Gastrocnemius medialis (tissue), 4 donors: ENCODE measurements at regions not wholly inside any gene's neighbourhood (a gene's known extent, or its start where the extent isn't known, plus 50 kb on each side); places are given as distances from the start of the nearest gene placed in this dataset.

Experiments used
- POLR2A ChIP-seq, 2 donors: fragments of 450-650 bp; IDR thresholded peaks; one replicate each; pipeline ENCODE4 v1.6.1; 2017; ENCODE audit warnings: antibody characterized with exemption in 2 of 2, mild to moderate bottlenecking in 2 of 2, moderate library complexity in 2 of 2
- TF ChIP-seq, protein P1 (sequence below), 5 experiments: fragments of 450-650 bp in 3 of 5; fragments of 200-600 bp in 2 of 5; sonication (generic) in 2 of 5; IDR thresholded peaks in 4 of 5; conservative IDR thresholded peaks in 1 of 5; 1 replicate in 4 of 5; 2 replicates in 1 of 5; pipeline ENCODE4 v1.5.1; 2016 to 2019; ENCODE audit warnings: antibody characterized with exemption in 5 of 5, mild to moderate bottlenecking in 3 of 5, moderate library complexity in 3 of 5

DNA sequence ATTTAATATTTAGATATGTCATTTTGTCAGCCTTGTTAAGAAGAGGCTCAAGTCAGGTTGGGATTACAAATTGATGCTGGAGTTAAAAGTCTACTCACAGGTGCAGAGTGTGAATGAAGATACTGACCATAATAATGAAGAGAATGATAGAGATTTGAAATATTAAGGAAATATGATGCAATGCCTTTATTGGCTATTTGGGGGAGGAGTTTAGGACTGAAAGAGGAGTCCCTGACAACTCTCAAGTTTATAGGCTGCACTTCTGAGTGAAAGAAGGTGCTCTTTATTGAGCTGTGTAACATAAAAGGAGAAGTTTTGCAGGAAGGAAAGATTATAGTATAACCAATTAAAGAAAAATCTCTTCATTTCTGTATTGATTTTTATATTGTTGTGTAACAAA is 827.7 kb upstream of the PCDH9 start:
- TF ChIP-seq, protein P1, sequence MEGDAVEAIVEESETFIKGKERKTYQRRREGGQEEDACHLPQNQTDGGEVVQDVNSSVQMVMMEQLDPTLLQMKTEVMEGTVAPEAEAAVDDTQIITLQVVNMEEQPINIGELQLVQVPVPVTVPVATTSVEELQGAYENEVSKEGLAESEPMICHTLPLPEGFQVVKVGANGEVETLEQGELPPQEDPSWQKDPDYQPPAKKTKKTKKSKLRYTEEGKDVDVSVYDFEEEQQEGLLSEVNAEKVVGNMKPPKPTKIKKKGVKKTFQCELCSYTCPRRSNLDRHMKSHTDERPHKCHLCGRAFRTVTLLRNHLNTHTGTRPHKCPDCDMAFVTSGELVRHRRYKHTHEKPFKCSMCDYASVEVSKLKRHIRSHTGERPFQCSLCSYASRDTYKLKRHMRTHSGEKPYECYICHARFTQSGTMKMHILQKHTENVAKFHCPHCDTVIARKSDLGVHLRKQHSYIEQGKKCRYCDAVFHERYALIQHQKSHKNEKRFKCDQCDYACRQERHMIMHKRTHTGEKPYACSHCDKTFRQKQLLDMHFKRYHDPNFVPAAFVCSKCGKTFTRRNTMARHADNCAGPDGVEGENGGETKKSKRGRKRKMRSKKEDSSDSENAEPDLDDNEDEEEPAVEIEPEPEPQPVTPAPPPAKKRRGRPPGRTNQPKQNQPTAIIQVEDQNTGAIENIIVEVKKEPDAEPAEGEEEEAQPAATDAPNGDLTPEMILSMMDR (IDR thresholded peaks at IDR 0.05 in 4 of 5, conservative IDR thresholded peaks at IDR 0.05 in 1 of 5): no peak
- TF ChIP-seq POLR2A (IDR thresholded peaks at IDR 0.05): no peak
